NCI-H748 treated with DMSO at 0.1 percent for 48 hours (cell line): ENCODE measurements at regions not wholly inside any gene's neighbourhood (a gene's known extent, or its start where the extent isn't known, plus 50 kb on each side); places are given as distances from the start of the nearest gene placed in this dataset.

Source experiments
- DNase-seq: peaks from one replicate; lab custom pipeline; 2025; lab: John Stamatoyannopoulos, UW

DNA sequence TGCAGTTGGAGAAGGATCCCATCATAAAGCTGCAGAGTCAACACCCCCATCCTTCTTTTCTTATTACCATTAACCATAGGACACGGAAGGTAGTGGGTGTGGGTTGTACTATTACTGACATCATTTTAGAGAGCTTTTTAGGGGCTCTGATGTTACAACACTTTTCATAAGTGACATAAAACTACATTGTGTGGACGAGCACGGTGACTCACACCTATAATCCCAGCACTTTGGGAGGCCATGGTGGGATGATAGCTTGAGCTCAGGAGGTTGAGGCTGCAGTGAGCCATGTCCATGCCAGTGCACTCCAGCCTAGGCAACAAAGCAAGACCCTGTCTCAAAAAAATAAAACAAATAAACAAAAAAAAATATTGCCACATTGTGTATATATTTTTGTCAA, 167.1 kb downstream of the DUSP6 start:
- no peak for DNase-seq

DNA sequence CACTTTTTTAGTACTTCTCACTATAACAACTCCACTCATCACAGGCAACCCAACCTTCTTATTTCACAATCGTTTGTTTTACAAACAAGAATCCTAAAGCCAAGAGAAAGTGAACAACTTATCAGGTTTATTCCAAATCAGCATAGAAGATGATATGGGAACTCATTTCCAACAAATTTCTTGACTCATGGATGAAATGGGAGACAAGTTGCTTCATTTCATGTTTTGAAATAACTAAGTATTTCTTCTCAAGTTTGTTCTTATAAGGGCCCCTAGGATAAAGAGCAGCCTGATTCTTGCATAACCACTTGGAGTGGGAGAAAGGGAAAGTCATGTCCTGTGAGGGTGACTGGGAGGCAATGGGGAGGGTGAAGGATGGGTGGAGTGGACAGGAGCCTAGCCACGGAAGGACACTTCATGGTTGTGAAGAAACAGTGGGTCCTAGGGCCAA, 168.3 kb downstream of the DUSP6 start:
- no peak for DNase-seq

DNA sequence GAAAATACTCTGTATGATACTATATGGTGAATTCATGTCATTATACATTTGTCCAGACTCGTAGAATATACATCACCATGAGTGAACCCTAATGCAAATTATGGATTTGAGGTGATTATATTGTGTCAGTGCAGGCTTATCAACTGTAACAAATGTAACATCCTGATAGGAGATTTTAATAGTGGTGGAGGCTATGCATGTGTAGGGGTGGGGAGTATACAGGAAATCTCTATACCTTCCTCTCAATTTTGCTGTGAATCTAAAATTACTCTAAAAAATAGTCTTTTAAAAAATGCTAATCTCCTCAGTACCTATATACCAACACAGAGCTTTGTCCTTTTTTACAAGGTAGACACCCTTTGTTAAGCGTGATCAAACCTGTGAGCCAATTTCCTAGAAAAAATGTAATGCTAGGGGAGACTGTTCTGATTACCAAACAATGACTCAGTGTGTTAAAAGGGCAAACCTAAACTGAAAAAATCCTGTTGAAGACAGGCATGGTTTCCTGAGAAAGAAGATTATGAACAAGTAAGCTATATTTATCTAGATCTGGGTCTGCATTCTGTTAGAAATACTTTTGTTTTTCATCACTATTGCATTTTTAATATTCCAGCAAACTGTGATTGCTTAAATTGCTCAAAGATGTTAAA, 170.9 kb downstream of the DUSP6 start:
- no peak for DNase-seq

DNA sequence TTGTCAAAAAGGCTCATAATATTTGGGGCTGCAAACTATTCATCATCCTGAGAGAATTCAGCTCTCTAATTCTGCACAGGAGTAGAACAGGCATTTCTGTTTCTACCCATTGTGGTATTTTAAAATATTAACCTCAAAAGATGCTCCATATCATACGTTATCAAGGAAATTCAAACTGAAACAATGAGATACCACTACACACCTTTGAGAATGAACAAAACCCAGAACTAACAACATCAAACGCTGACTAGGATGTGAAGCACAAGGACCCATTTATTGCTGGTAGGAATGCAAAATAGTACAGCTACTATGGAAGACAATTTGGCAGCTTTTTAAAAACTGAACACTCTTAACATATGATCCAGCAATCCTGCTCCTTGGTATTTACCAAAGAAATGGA, 171.8 kb downstream of the DUSP6 start:
- no peak for DNase-seq

DNA sequence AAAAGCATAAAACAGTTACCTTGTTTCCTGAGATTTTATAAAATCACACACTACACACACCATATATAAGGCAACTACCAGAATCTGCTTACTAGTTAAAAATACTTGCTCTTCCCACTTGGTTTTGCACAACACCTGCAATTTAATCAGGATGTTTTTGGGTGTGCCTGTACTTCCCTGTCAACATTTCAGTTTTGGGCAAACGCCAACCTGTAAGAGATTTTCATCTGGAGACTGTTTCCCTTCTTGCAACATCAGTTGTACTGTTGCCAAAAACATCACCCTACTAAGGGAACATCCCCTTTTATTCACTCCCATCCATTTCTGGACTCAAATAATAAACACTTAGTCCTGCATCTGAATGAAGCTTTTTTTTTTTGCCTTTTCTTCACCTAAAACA, 172.3 kb downstream of the DUSP6 start:
- peak; percentile 75 for DNase-seq

DNA sequence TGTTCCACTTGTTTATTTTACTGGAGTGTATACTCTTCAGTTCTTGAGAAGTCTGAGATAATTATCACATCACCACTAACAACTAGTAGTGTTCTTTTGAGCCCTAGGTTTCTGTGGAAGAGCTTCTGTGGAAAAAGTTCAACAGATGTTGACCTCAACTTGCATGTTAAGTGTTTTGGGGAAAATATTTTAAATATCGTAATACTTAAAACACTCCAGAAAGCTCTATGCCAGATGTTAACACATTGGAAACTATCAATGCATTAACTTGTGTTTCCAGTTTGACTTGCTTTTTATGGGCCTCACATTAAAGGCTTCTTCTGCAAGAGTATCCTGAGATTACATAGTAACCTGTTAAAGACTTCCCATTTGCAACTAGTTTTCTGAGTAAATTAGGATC, 173.1 kb downstream of the DUSP6 start:
- no peak for DNase-seq

DNA sequence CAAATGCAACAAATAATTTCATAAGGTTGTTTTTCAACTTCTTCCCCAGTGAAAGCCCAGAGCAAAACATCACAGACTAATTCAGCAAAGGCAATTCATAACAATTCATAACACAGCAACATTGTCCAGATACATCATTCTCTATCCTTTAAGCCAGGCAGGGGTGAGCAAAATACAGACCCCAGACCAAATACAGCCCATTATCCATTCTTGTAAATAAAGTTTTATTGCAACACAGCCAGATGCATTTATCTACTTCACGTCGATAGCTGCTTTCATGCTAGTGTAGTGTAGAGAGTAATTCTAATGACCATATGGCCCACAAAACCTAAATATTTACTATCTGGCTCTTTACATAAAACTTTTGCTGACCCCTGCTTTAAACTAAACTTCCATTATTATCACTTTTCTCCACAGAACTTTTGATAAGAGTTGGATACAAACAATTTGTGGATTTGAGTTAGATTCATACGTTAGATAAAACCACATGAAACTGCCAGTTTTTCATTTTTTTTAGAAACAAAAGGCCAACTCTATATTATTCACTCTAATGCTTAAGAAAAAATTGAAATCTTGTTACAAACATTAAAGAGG, 174.4 kb downstream of the DUSP6 start:
- DNase-seq, result no peak

DNA sequence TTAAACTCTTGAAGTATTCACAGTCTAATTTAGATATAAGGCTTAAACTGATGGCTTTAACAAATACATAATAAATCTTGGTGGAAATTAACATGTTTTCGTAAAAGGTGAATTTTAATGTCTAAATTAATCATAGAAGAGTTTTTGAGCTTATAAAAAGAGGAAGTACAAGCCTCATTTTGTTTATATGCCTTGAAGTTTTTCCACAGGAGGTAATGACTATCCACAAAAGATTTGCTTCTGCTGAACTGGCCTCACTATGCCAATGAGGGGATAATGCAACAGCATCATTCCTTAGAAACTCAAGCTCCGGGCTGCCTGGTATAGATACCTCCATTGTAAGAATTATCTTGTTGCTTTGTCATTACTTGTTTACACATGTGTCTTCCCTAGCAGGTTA, 175.6 kb downstream of the DUSP6 start:
- no peak for DNase-seq

DNA sequence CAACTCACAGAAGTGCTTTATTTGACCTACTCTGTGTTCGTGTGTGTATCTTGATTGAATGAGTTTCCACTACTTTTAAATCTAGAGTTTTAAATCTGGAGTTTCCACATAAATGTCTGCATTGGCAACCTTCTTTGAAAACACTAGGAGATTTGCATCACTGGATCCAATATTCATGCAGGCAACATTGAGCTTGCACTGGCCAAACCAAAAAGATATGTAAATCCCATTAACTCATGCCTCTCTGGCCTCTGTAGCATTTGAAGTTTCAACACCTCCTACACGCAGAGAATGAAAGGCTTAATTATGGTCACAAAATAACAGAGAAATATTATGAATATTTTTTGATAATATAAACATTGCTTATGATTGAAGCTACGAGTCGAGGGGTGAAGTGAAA, 178.6 kb downstream of the DUSP6 start:
- DNase-seq, result no peak

DNA sequence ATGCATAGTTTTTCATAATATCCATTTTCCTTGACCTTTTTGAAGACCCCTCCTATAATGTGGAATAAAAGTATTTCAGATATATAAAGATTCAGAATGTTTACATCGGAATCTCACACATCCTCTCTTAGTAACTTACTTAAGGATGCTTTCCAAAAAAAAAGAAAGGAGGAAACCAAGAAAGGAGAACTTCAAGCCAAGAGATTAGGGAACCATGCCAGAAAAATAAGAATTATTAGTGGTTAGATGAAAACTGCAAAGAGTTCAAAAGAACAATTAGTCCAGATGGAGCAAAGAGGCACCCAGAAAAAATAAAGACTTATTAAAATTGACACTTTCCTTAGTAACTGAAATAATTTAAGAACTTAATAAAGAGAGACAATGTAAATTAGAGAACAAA, 179.2 kb downstream of the DUSP6 start:
- DNase-seq, result no peak

DNA sequence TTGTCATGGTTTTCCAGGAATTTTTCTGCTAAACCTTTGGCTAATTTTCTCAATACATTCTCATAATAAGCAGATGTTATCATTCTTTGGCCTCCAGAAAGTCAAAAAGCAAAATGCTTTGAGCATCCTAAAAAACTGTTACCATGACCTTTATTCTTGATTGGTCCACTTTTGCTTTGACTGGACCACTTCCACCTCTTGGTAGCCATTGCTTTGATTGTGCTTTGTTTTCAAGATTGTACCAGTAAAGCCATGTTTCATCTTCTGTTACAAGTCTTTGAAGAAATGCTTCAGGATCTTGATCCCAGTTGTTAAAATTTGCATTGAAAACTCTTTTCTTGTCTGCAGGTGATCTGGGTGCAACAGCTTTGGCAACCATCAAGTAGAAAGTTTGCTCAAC, 180.1 kb downstream of the DUSP6 start:
- DNase-seq, result no peak

DNA sequence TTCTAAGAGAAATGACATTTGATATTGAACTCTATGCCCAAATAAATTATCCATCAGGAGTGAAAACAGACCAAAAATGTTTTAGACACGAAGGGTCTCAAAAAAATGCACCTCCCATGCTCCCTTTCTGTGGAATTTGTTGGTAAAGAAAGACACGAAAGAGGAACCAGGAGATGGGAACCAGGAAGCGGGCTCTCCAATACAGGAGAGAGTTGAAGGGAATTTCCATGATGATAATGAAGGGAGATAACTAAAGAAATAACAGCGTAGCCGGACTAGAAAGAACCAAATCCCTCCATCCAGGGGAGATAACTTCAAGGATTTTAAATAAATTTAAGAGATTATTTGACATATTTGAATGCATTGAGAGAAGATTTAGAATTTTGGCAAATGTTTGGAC, 183.0 kb downstream of the DUSP6 start:
- DNase-seq, result no peak

DNA sequence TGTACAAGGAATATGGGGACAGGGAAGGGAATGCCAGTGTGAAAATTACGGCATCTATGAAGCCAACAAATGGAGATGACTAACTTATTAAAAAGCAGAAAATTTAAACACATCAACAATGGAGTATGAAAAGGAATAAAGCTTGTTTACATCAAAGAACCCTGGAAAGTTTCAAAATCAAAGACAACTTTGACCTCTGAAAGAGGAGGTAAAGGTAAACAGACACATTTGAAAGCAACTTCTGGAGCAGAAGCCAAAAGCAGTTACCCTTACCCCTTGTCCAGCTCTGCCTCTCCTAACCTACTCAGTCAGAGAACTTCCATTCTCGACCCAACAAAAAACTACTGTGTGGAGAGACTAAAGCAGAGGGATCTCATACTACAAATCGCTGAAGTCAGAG, 184.3 kb downstream of the DUSP6 start:
- no peak for DNase-seq

DNA sequence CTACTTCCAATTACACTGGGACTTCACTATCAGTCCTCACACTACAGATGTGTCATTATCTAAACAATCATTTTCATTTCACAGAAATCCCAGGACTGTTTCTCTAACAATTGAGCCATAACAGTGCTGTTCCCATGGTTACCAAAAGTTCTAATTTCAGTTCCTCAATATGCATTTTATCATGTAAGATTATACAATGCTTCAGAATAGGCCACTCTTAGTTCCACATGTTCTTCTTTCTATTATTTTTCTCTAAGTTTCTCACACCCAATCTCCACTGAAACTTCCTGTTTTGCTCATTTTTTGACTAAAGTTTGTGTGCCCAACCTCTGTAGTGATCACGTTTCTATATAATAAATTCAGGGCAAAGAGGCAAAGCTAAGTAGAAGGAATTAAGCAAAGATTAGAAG, 185.8 kb downstream of the DUSP6 start:
- no peak for DNase-seq

DNA sequence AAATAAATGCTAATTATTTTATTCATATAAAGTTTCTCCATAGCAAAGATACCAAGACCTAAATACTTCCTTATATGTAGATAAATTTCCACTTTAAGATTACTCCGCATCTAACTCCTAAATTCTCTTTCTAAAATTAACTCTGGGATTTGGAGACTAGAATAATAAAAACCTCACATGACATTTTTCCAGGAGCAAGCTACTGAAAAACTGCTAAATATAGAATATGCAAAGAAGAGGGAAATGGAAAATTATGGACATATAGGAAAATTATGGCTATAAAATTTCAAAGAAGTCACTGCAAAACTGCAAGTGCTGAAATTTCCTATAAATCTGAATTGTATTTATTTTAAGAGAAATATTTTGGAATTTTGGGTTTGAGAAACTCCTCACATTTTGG, 186.2 kb downstream of the DUSP6 start:
- no peak for DNase-seq

DNA sequence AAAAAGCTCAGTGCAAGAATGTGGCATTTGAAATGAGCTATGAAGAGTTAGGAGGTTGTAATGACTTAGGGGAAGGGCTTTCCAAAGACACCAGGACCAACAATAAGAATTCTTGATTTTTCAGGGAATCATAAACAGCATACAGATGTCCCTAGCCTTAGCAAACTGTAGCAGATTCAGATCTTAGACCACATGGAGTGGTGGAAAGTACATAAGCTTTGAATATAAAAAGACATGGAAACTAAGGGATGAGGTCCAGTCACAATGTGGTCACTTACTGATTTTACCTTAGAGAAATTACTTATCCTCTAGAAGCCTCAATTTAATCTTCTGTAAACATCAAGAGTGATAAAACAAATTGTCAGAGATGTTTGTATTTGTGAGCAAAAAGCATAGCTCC, 186.6 kb downstream of the DUSP6 start:
- DNase-seq, result no peak

DNA sequence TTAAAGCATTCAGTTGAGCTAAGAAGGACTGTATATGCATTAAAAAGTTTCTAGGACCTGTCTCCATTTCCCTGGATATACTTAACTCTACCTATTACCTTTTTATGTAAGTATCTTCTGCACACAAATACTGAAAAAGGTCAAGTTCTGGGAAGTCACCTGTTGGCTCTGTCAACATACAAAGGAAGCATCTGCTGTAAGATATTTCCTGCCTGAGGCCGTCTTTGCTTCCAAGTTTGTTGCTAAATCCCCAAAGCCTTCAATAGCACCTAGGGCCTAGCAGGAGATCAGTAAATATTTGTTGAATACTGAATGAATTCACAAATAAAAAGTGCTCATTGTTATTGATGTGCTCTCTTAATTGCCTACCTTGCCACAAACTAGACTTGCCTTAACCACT, 188.4 kb downstream of the DUSP6 start:
- DNase-seq, result no peak

DNA sequence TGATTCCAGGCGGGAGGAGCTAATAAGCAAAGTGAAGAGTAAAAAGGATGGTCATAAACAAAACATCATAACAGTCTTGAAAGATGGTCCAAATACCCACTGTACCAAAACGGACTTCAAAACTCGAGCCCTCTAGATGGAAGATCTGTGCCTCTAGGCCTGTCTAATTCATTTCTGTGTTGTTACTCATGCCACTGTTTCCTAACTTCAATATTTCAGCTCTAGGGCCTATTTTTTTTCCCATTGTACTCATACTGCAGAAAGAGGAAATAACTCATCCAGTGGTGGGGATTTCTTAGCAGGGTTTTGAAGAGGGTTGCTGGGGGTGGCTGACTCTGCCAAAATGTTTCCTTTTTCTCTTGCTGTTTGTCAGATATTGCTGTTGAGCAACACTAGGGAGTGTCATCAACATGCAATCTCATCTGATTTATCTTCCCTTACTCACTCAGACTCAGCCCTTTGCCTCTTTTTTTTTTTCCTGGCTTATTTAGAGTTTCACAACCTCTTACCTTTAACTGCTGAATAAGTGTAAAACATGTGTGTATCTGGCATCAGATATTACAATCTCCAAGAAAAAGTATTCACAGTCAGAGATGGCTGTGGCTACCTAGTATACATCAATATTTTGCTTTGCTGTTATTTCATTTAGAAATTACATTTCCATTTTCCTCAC, 189.6 kb downstream of the DUSP6 start:
- DNase-seq, result no peak

DNA sequence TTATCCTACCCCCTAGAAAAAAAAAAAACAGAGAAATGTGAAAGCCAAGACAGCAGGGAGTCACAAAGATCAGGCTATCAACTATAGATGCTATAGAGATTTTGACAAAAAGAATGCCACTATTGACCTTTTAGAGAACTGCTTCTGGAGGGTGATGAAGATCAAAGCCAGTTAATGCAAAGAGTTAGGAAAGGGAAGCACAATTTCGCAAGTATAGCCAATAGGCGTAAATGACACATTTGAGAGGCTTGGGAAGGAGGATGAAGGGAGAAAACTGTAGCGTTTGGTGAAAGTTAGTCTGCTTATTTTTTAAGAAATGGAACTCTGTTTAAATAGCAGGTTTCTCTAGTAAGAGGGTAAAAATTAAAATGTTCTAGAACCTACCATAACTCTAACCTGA, 190.7 kb downstream of the DUSP6 start:
- DNase-seq, result no peak

DNA sequence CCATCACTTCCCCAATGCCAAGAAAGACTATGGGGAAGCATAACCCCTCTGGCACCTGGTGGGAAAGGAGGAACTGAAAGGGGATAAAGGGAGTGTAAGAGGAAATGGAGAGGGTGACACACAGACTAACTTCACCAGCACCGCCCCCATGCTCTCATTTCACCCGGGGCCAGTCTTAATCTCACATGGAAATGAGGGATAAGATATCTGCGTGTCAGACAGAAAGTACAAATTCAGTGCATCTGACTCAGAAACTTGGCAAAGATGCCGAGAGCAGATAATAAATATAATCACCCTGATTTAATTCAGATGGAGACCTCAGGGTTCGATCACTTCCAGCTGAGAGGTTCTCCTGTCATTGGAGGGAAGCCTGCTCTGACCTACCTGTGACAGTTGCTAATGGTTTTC, 191.6 kb downstream of the DUSP6 start:
- no peak for DNase-seq

DNA sequence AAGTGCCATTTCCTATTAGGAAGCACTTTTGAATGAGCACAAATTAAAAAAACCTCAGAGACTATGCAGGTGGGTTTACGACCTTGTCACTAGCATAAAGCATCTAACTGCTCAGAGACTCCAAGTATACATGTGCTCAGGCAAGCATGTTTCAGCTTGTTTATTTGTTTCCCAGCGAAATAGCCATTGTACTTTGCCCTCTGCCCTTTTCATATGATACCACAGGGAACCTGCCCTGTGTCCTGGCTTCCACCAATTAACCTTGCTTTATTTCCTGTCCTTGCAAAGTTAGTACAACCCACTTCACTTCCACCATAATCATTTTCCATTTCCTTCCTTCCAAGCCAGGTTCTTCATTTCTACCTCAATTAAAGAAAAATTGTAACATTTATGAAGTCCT, 194.9 kb downstream of the DUSP6 start:
- DNase-seq, result no peak

DNA sequence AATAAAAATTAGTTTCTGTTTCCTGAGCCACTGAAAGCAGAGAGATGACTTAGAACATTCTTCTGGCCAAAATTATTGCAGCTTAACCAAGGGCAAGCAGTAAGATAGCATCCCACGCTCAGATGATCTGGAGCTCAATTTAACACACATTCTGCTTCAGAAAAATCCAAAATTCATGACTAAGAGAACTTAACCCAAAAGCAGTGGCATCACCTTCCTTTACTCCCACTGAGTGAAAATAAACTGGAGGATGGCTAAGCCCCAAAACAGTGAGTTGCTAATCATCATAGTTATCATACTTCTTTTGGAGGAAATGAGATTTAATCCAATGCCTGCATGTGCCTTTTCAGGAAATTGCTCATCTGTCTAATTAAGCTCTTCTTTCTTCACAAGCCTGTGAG, 195.4 kb downstream of the DUSP6 start:
- no peak for DNase-seq

DNA sequence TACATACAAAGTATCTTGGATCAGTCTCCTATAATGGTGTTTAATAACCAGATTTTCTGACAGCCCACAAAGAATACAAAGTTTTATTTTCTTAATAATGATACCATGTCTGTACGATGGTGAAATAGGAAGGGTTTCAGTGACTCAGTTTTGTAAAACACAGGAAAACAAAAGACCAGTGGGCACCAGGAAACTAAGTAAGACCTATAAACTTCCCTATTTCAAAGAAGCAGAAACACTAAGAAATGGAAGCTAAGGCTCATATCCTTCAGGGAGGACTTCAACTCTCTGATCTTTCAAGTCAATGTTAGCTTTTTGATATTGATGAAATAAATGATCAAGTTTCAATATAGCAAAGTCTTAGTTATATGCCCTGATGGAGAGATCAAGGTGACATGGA, 196.0 kb downstream of the DUSP6 start:
- no peak for DNase-seq

DNA sequence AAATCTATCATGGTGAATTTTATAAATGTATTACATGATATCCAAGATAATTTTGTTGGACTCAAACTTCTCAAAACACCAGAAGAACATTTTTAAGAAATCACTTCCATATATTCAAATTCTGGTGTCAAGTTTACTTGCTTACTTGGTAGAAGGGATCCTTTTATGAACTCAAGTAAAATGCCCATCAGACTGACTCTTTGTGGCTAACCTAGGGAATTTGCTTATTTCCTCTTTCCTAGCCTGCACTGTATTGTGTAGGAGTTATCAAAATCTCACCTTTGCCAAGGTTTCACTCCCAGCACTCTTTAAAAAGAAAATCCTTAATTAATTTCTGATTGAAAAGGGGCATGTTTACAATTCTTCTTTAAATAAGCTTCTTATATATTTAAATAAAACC, 196.5 kb downstream of the DUSP6 start:
- DNase-seq, result no peak
